HepG2 (cell line): ENCODE measurements at regions not wholly inside any gene's neighbourhood (a gene's known extent, or its start where the extent isn't known, plus 50 kb on each side); places are given as distances from the start of the nearest gene placed in this dataset.

Source experiments
- ATAC-seq: fragments of 200-7000 bp; cut with Tn5 transposase; 3 replicates; pipeline ENCODE4 v1.9.1; 2020; ENCODE audit warnings: mild to moderate bottlenecking, moderate library complexity
- BruUV-seq: library from RNA; stranded (reverse); fragments of 400-500 nt; replicated peaks from 2 replicates; lab custom pipeline; 2021; lab: Mats Ljungman, UMichigan
- CTCF ChIA-PET: fragments of 300-600 bp; formaldehyde crosslinking; extraction: SDS; loops from one replicate; lab custom pipeline; 2021; ENCODE audit warnings: low total read pairs, inconsistent platforms, low intra/inter-chr PET ratio; lab: Yijun Ruan, JAX
- POLR2A ChIA-PET: fragments of 350-600 bp; sonication (Branson Sonifier 250); formaldehyde crosslinking; loops from one replicate; lab custom pipeline; 2020; ENCODE audit warnings: antibody characterized with exemption, inconsistent platforms; lab: Yijun Ruan, JAX
- DNase-seq: peaks from one replicate; pipeline ENCODE4 v3.0.0-alpha.2; 2015; ENCODE audit warnings: low spot score
- FAIRE-seq: peaks from 3 replicates; lab custom pipeline; 2011; peaks lifted over from hg19 to GRCh38; lab: Jason Lieb, UNC
- H2AFZ ChIP-seq: one replicate; pipeline ENCODE4 v1.6.1; 2011; ENCODE audit warnings: low read length, inconsistent platforms
- H3K27ac ChIP-seq: fragments of 300-600 bp; 3 replicates; pipeline ENCODE4 v1.8.0; 2011; ENCODE audit warnings: mixed run types, mild to moderate bottlenecking, mixed read lengths, low read length, inconsistent platforms; ENCODE audit not compliant: insufficient read depth; ENCODE audit errors: extremely low read length
- H3K27me3 ChIP-seq, 2 experiments: fragments of 200-600 bp in 1 of 2; 2 replicates in 1 of 2; 3 replicates in 1 of 2; pipeline versions ENCODE4 v1.6.0 to v1.8.0; 2011; ENCODE audit warnings: low read length in 2 of 2, mild to moderate bottlenecking in 2 of 2, moderate library complexity in 2 of 2, inconsistent platforms in 1 of 2; ENCODE audit not compliant: insufficient read depth in 2 of 2, control insufficient read depth in 1 of 2
- H3K36me3 ChIP-seq, 2 experiments: fragments of 200-600 bp in 1 of 2; replicated peaks in 1 of 2; 2 replicates in 1 of 2; 3 replicates in 1 of 2; pipeline versions ENCODE4 v1.5.1 to v1.8.0; 2011; ENCODE audit warnings: low read length in 2 of 2, inconsistent platforms in 1 of 2; ENCODE audit not compliant: insufficient read depth in 2 of 2, control insufficient read depth in 1 of 2
- H3K4me1 ChIP-seq: 2 replicates; pipeline ENCODE4 v1.5.1; 2012; ENCODE audit warnings: low read length, inconsistent platforms; ENCODE audit not compliant: insufficient read depth
- H3K4me2 ChIP-seq: 2 replicates; pipeline ENCODE4 v1.6.0; 2011; ENCODE audit warnings: low read depth, low read length, inconsistent platforms
- H3K4me3 ChIP-seq, 3 experiments: fragments of 200-600 bp in 1 of 3; sonication (generic), shearing (Covaris generic) in 1 of 3; replicated peaks in 1 of 3; 2 replicates each; pipeline ENCODE4 v1.5.1; 2011 to 2016; ENCODE audit warnings: low read length in 3 of 3, inconsistent platforms in 2 of 3, low read depth in 2 of 3, mild to moderate bottlenecking in 2 of 3, control low read depth in 1 of 3, mixed read lengths in 1 of 3; ENCODE audit not compliant: insufficient read depth in 1 of 3
- H3K79me2 ChIP-seq: one replicate; pipeline ENCODE4 v1.6.1; 2011; ENCODE audit warnings: low read length, inconsistent platforms; ENCODE audit not compliant: insufficient read depth
- H3K9ac ChIP-seq: 2 replicates; pipeline ENCODE4 v1.6.0; 2011; ENCODE audit warnings: mild to moderate bottlenecking, low read depth, low read length, inconsistent platforms; ENCODE audit not compliant: insufficient read depth
- H3K9me3 ChIP-seq: 2 replicates; pipeline ENCODE4 v1.5.1; 2012; ENCODE audit warnings: mild to moderate bottlenecking, low read length
- H4K20me1 ChIP-seq: 2 replicates; pipeline ENCODE4 v1.6.0; 2011; ENCODE audit warnings: inconsistent platforms, mild to moderate bottlenecking, low read length, moderate library complexity; ENCODE audit not compliant: insufficient read depth
- ARNT2 ChIP-seq: sonication (generic); formaldehyde crosslinking; IDR thresholded peaks from 2 replicates; pipeline ENCODE4 v1.8.0; 2022; ENCODE audit warnings: mild to moderate bottlenecking, low read depth, missing genetic modification reagents, moderate library complexity
- CBX2 ChIP-seq, 2 experiments: fragments of 200-600 bp in 1 of 2; sonication (generic); formaldehyde crosslinking in 1 of 2; IDR thresholded peaks; 2 replicates each; pipeline versions ENCODE4 v1.7.0 to v1.8.1; 2018 to 2022; ENCODE audit warnings: low read depth in 2 of 2, low read length in 1 of 2, mild to moderate bottlenecking in 1 of 2, missing genetic modification reagents in 1 of 2
- ISL2 ChIP-seq: sonication (generic); formaldehyde crosslinking; IDR thresholded peaks from 2 replicates; pipeline ENCODE4 v1.5.0; 2020; ENCODE audit warnings: missing genetic modification reagents
- NCOA1 ChIP-seq: sonication (generic); formaldehyde crosslinking; IDR thresholded peaks from 2 replicates; pipeline ENCODE4 v1.9.0; 2021; ENCODE audit warnings: missing genetic modification reagents
- NCOR1 ChIP-seq: fragments of 200-600 bp; sonication (generic); IDR thresholded peaks from 2 replicates; pipeline ENCODE4 v1.7.0; 2017; ENCODE audit warnings: antibody characterized with exemption, low read length, borderline replicate concordance
- SATB2 ChIP-seq: sonication (generic); formaldehyde crosslinking; IDR thresholded peaks from 2 replicates; pipeline ENCODE4 v1.5.0; 2020; ENCODE audit warnings: missing genetic modification reagents
- SP4 ChIP-seq: sonication (generic); formaldehyde crosslinking; IDR thresholded peaks from 2 replicates; pipeline ENCODE4 v1.8.1; 2023; ENCODE audit warnings: mild to moderate bottlenecking, missing genetic modification reagents
- YY1 ChIP-seq: IDR thresholded peaks from 2 replicates; pipeline ENCODE4 v1.6.1; 2011; ENCODE audit warnings: low read length, low read depth, moderate library complexity, mild to moderate bottlenecking; ENCODE audit not compliant: insufficient read depth, insufficient replicate concordance
- ZFY ChIP-seq: sonication (generic); formaldehyde crosslinking; IDR thresholded peaks from 2 replicates; pipeline ENCODE4 v1.4.0; 2020; ENCODE audit warnings: missing genetic modification reagents
- WGBS: methylation state at CpG from one replicate; pipeline ENCODE4 v1.1.6; 2017; ENCODE audit warnings: low lambda C conversion rate; 5-methylcytosine and 5-hydroxymethylcytosine counted together
- in situ Hi-C: cut with HindIII; loops from 2 replicates; pipeline ENCODE4 v1.10.0; 2017; ENCODE audit warnings: low pct_unique_long_range_greater_than_20kb; ENCODE audit not compliant: extremely low pct_ligation_motif_present
- intact Hi-C: fragments of 100-400 bp; cut with micrococcal nuclease; formaldehyde crosslinking; loops from one replicate; pipeline ENCODE4 v1.10.0; 2022; ENCODE audit not compliant: unreplicated experiment
- TF ChIP-seq, protein P1 (sequence below): sonication (generic); formaldehyde crosslinking; IDR thresholded peaks from 2 replicates; pipeline ENCODE4 v1.4.0; 2020; ENCODE audit warnings: missing genetic modification reagents, low read depth, mild to moderate bottlenecking, borderline replicate concordance
- TF ChIP-seq, protein P2 (sequence below): IDR thresholded peaks from 2 replicates; pipeline ENCODE4 v1.6.1; 2016; ENCODE audit warnings: low read depth, missing genetic modification reagents, missing compliant biosample characterization
- TF ChIP-seq, protein P3 (sequence below): sonication (generic); formaldehyde crosslinking; IDR thresholded peaks from 2 replicates; pipeline ENCODE4 v1.4.0; 2020; ENCODE audit warnings: mild to moderate bottlenecking, low read depth, missing genetic modification reagents

DNA sequence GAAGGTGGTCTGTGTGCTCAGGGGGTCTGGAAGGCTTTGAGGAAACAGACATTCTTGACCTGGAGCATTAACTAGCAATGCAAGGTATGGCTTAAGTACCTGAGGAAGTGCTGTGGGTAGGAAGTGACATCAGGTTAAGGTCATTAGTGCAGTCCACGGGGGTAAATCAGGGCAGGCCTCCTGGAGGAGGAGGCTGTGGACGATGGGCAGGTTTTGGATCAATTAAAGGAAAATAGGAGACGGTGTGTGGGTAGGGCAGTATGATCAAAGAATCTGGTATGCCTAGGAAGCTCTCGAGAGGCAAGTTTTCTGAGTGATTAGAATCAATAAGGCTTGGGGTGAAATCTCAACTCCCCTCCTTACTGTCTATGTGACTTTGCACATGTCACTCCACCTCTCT is 295.3 kb downstream of the AACS start (continued):
- no peak for TF ChIP-seq CBX2 (IDR thresholded peaks at IDR 0.05; ENCODE audit: low read depth, low read length)
- TF ChIP-seq CBX2 (CRISPR knock-in tag; IDR thresholded peaks at IDR 0.05; ENCODE audit: low read depth): no peak
- no peak for TF ChIP-seq ARNT2 (CRISPR knock-in tag)
- no peak for TF ChIP-seq SATB2 (CRISPR knock-in tag)
- TF ChIP-seq, protein P1, sequence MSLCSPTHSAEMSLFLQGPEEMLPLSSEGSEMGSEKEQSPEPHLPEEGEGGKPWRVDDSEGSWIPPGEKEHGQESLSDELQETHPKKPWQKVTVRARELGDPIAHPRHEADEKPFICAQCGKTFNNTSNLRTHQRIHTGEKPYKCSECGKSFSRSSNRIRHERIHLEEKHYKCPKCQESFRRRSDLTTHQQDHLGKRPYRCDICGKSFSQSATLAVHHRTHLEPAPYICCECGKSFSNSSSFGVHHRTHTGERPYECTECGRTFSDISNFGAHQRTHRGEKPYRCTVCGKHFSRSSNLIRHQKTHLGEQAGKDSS (CRISPR knock-in tag): no peak

GRCh38 chr12:125371033-125371432 is 305.8 kb downstream of the AACS start:
- POLR2A ChIA-PET: no interaction called here
- Histone ChIP-seq H2AFZ (no peak overlapping the region), H4K20me1 (no peaks in the 10 kb centered on the region), H3K79me2 (no peaks in the 10 kb centered on the region), H3K4me3 (no peak overlapping the region), H3K9ac (no peak overlapping the region), H3K36me3 (no peaks in the 10 kb centered on the region), H3K27me3 (peaks cover 0 to 10% of the 10 kb centered on the region in 2 experiments; a peak in 3 of 5 replicates), H3K4me1 (no peaks in the 10 kb centered on the region), H3K9me3 (no peaks in the 10 kb centered on the region), H3K4me2 (no peak overlapping the region), H3K27ac (no peak overlapping the region)
- TF ChIP-seq NCOR1: no peak
- no peak for TF ChIP-seq ZFY
- no peak for TF ChIP-seq SP4 (CRISPR knock-in tag)
- TF ChIP-seq, protein P2, sequence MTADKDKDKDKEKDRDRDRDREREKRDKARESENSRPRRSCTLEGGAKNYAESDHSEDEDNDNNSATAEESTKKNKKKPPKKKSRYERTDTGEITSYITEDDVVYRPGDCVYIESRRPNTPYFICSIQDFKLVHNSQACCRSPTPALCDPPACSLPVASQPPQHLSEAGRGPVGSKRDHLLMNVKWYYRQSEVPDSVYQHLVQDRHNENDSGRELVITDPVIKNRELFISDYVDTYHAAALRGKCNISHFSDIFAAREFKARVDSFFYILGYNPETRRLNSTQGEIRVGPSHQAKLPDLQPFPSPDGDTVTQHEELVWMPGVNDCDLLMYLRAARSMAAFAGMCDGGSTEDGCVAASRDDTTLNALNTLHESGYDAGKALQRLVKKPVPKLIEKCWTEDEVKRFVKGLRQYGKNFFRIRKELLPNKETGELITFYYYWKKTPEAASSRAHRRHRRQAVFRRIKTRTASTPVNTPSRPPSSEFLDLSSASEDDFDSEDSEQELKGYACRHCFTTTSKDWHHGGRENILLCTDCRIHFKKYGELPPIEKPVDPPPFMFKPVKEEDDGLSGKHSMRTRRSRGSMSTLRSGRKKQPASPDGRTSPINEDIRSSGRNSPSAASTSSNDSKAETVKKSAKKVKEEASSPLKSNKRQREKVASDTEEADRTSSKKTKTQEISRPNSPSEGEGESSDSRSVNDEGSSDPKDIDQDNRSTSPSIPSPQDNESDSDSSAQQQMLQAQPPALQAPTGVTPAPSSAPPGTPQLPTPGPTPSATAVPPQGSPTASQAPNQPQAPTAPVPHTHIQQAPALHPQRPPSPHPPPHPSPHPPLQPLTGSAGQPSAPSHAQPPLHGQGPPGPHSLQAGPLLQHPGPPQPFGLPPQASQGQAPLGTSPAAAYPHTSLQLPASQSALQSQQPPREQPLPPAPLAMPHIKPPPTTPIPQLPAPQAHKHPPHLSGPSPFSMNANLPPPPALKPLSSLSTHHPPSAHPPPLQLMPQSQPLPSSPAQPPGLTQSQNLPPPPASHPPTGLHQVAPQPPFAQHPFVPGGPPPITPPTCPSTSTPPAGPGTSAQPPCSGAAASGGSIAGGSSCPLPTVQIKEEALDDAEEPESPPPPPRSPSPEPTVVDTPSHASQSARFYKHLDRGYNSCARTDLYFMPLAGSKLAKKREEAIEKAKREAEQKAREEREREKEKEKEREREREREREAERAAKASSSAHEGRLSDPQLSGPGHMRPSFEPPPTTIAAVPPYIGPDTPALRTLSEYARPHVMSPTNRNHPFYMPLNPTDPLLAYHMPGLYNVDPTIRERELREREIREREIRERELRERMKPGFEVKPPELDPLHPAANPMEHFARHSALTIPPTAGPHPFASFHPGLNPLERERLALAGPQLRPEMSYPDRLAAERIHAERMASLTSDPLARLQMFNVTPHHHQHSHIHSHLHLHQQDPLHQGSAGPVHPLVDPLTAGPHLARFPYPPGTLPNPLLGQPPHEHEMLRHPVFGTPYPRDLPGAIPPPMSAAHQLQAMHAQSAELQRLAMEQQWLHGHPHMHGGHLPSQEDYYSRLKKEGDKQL: no peak
- TF ChIP-seq, protein P3, sequence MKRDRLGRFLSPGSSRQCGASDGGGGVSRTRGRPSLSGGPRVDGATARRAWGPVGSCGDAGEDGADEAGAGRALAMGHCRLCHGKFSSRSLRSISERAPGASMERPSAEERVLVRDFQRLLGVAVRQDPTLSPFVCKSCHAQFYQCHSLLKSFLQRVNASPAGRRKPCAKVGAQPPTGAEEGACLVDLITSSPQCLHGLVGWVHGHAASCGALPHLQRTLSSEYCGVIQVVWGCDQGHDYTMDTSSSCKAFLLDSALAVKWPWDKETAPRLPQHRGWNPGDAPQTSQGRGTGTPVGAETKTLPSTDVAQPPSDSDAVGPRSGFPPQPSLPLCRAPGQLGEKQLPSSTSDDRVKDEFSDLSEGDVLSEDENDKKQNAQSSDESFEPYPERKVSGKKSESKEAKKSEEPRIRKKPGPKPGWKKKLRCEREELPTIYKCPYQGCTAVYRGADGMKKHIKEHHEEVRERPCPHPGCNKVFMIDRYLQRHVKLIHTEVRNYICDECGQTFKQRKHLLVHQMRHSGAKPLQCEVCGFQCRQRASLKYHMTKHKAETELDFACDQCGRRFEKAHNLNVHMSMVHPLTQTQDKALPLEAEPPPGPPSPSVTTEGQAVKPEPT (CRISPR knock-in tag): no peak
- no peak for TF ChIP-seq NCOA1 (CRISPR knock-in tag)
- no peak for TF ChIP-seq YY1
- TF ChIP-seq ISL2 (CRISPR knock-in tag): no peak
- intact Hi-C loops: no loop called here
- no peak for ATAC-seq
- in situ Hi-C loops: no loop called here
- FAIRE-seq: no peak
- DNase-seq: no peak
- 18% methylated on average over 4 of the region's 4 CpGs for WGBS
- BruUV-seq: no TSS peak
- CTCF ChIA-PET: no interaction called here
